DND-41 (cell line): ENCODE measurements at regions not wholly inside any gene's neighbourhood (a gene's known extent, or its start where the extent isn't known, plus 50 kb on each side); places are given as distances from the start of the nearest gene placed in this dataset.
"Not testable (repeated sequence)": the region's sequence is repeated elsewhere in the genome, so short reads cannot be mapped to it uniquely, and the experiment has no call there.

Source experiments
- ATAC-seq: fragments of 200-7000 bp; cut with Tn5 transposase; 3 replicates; pipeline ENCODE4 v1.9.1; 2021; ENCODE audit warnings: low read depth; ENCODE audit not compliant: insufficient read depth
- DNase-seq: peaks from one replicate; pipeline ENCODE4 v3.0.0-alpha.2; 2020
- H2AFZ ChIP-seq: 2 replicates; pipeline ENCODE4 v1.6.0; 2012; ENCODE audit warnings: low read depth, low read length
- H3K27ac ChIP-seq: 2 replicates; pipeline ENCODE4 v1.5.1; 2012; ENCODE audit warnings: low read length, inconsistent platforms
- H3K27me3 ChIP-seq: fragments of 200-600 bp; sonication (generic); 2 replicates; pipeline ENCODE4 v1.6.0; 2012; ENCODE audit warnings: low read length, mild to moderate bottlenecking, inconsistent platforms; ENCODE audit not compliant: insufficient read depth, poor library complexity
- H3K36me3 ChIP-seq: 2 replicates; pipeline ENCODE4 v1.5.1; 2012; ENCODE audit warnings: low read length, inconsistent platforms; ENCODE audit not compliant: insufficient read depth
- H3K4me1 ChIP-seq: 2 replicates; pipeline ENCODE4 v1.5.1; 2012; ENCODE audit warnings: mild to moderate bottlenecking, low read length; ENCODE audit not compliant: insufficient read depth
- H3K4me2 ChIP-seq: 2 replicates; pipeline ENCODE4 v1.6.0; 2012; ENCODE audit warnings: mild to moderate bottlenecking, moderate library complexity, low read length, inconsistent platforms; ENCODE audit not compliant: insufficient read depth
- H3K4me3 ChIP-seq, 2 experiments: fragments of 200-600 bp in 1 of 2; shearing (Covaris generic) in 1 of 2; 2 replicates each; pipeline ENCODE4 v1.5.1; 2012 to 2016; ENCODE audit warnings: inconsistent platforms in 2 of 2, low read length in 2 of 2, mild to moderate bottlenecking in 2 of 2, low read depth in 1 of 2, moderate library complexity in 1 of 2
- H3K79me2 ChIP-seq: 2 replicates; pipeline ENCODE4 v1.6.0; 2012; ENCODE audit warnings: low read length, inconsistent platforms; ENCODE audit not compliant: insufficient read depth
- H3K9ac ChIP-seq: 2 replicates; pipeline ENCODE4 v1.6.0; 2012; ENCODE audit warnings: low read depth, mild to moderate bottlenecking, inconsistent platforms, low read length, moderate library complexity
- H3K9me3 ChIP-seq: 2 replicates; pipeline ENCODE4 v1.5.1; 2012; ENCODE audit warnings: low read length, moderate library complexity, mild to moderate bottlenecking, inconsistent platforms; ENCODE audit not compliant: insufficient read depth, severe bottlenecking
- H4K20me1 ChIP-seq: 2 replicates; pipeline ENCODE4 v1.6.0; 2012; ENCODE audit warnings: low read length; ENCODE audit not compliant: insufficient read depth
- CTCF ChIP-seq: IDR thresholded peaks from 2 replicates; pipeline ENCODE4 v1.5.1; 2012; ENCODE audit warnings: borderline replicate concordance, low read length, moderate library complexity, mild to moderate bottlenecking; ENCODE audit not compliant: poor library complexity, severe bottlenecking; ENCODE audit errors: extremely low read depth
- EZH2 ChIP-seq: IDR thresholded peaks from 3 replicates; pipeline ENCODE4 v1.6.1; 2012; ENCODE audit warnings: borderline replicate concordance, low read depth, mild to moderate bottlenecking, moderate library complexity, low read length, inconsistent platforms; ENCODE audit not compliant: severe bottlenecking

GRCh38 chr12:87556985-87557384 lies 472.2 kb downstream of the C12orf50 start:
- Histone ChIP-seq H3K4me1 (no peaks in the 10 kb centered on the region), H2AFZ (no peak overlapping the region), H3K4me3 (no peak overlapping the region), H3K27ac (no peak overlapping the region), H3K9ac (no peak overlapping the region), H3K36me3 (no peaks in the 10 kb centered on the region), H3K9me3 (no peaks in the 10 kb centered on the region), H4K20me1 (no peaks in the 10 kb centered on the region), H3K79me2 (no peaks in the 10 kb centered on the region), H3K27me3 (no peaks in the 10 kb centered on the region), H3K4me2 (no peak overlapping the region)
- DNase-seq = no peak
- no peak for ATAC-seq
- no peak for TF ChIP-seq EZH2
- TF ChIP-seq CTCF = no peak

- H3K36me3 ChIP-seq, ATAC-seq, H3K9me3 ChIP-seq, H4K20me1 ChIP-seq, H3K27ac ChIP-seq, H2AFZ ChIP-seq, H3K27me3 ChIP-seq, DNase-seq, H3K4me2 ChIP-seq, H3K4me3 ChIP-seq, H3K4me1 ChIP-seq, H3K79me2 ChIP-seq, H3K9ac ChIP-seq: not testable (repeated sequence)
Measured at GRCh38 chr12:87531213-87531612, 498.0 kb downstream of the C12orf50 start.

GRCh38 chr12:87529413-87529812 lies 499.8 kb downstream of the C12orf50 start:
- no peak for ATAC-seq

GRCh38 chr12:87520968-87521367 lies 508.2 kb downstream of the C12orf50 start:
- Histone ChIP-seq H3K9me3 (no peaks in the 10 kb centered on the region), H3K27ac (no peak overlapping the region), H3K9ac (no peak overlapping the region), H3K27me3 (no peaks in the 10 kb centered on the region), H3K4me3 (no peak overlapping the region), H4K20me1 (no peaks in the 10 kb centered on the region), H2AFZ (no peak overlapping the region), H3K4me1 (no peaks in the 10 kb centered on the region), H3K79me2 (no peaks in the 10 kb centered on the region), H3K36me3 (no peaks in the 10 kb centered on the region), H3K4me2 (no peak overlapping the region)
- TF ChIP-seq EZH2 (no peak), CTCF (no peak)
- DNase-seq (no peak), ATAC-seq (no peak)

More at GRCh38 chr12:87529413-87529812, 499.8 kb downstream of the C12orf50 start:
- Histone ChIP-seq H3K4me1 (no peaks in the 10 kb centered on the region), H4K20me1 (no peaks in the 10 kb centered on the region), H3K9me3 (no peaks in the 10 kb centered on the region), H3K36me3 (no peaks in the 10 kb centered on the region), H3K4me3 (no peak overlapping the region), H3K79me2 (no peaks in the 10 kb centered on the region), H2AFZ (no peak overlapping the region), H3K9ac (no peak overlapping the region), H3K4me2 (no peak overlapping the region), H3K27ac (no peak overlapping the region), H3K27me3 (no peaks in the 10 kb centered on the region)
- TF ChIP-seq CTCF = no peak
- no peak for TF ChIP-seq EZH2
- DNase-seq = no peak
